ENCODE measurements at regions not wholly inside any gene's neighbourhood (a gene's known extent, or its start where the extent isn't known, plus 50 kb on each side); places are given as distances from the start of the nearest gene placed in this dataset.

- TF ChIP-seq USF1 (IDR thresholded peaks at IDR 0.05): no peak
- no peak for TF ChIP-seq EP300 (IDR thresholded peaks at IDR 0.05; ENCODE audit: borderline replicate concordance)
- TF ChIP-seq YY1 (IDR thresholded peaks at IDR 0.05; ENCODE audit: low read depth): no peak
- no peak for TF ChIP-seq EGR1 (IDR thresholded peaks at IDR 0.05)
- TF ChIP-seq NFIC (IDR thresholded peaks at IDR 0.05): no peak
- no peak for TF ChIP-seq REST (IDR thresholded peaks at IDR 0.05; ENCODE audit: low read depth)
- no peak for TF ChIP-seq ZBTB7A (IDR thresholded peaks at IDR 0.05; ENCODE audit: low read depth)
- no peak for TF ChIP-seq MAX (IDR thresholded peaks at IDR 0.05)
- no peak for TF ChIP-seq CEBPB (IDR thresholded peaks at IDR 0.05)
- no peak for TF ChIP-seq TEAD4 (IDR thresholded peaks at IDR 0.05)
- TF ChIP-seq FOXM1 (IDR thresholded peaks at IDR 0.05; ENCODE audit: borderline replicate concordance, low read depth): no peak
- no peak for TF ChIP-seq TAF1 (IDR thresholded peaks at IDR 0.05; ENCODE audit: low read depth)
- TF ChIP-seq RAD21 (IDR thresholded peaks at IDR 0.05; ENCODE audit: low read depth): no peak
These were observed 106.5 kb upstream of the P2RY1 start for GRCh38 chr3:152728231-152728980.

- TF ChIP-seq REST (IDR thresholded peaks at IDR 0.05; ENCODE audit: low read depth): no peak
- no peak for TF ChIP-seq TAF1 (IDR thresholded peaks at IDR 0.05; ENCODE audit: low read depth)
- no peak for TF ChIP-seq MAX (IDR thresholded peaks at IDR 0.05)
- TF ChIP-seq EP300 (IDR thresholded peaks at IDR 0.05; ENCODE audit: borderline replicate concordance): no peak
- no peak for TF ChIP-seq CEBPB (IDR thresholded peaks at IDR 0.05)
- no peak for TF ChIP-seq YY1 (IDR thresholded peaks at IDR 0.05; ENCODE audit: low read depth)
- no peak for TF ChIP-seq TEAD4 (IDR thresholded peaks at IDR 0.05)
These were observed 105.0 kb upstream of the P2RY1 start for GRCh38 chr3:152729906-152730305.

- no peak for TF ChIP-seq EGR1 (IDR thresholded peaks at IDR 0.05)
- TF ChIP-seq ZBTB7A (IDR thresholded peaks at IDR 0.05; ENCODE audit: low read depth): no peak
- TF ChIP-seq TAF1 (IDR thresholded peaks at IDR 0.05; ENCODE audit: low read depth): no peak
These were observed 103.4 kb upstream of the P2RY1 start for GRCh38 chr3:152731511-152731910.

GRCh38 chr3:152733584-152734119 lies 101.3 kb upstream of the P2RY1 start:
- no peak for TF ChIP-seq FOXM1 (IDR thresholded peaks at IDR 0.05; ENCODE audit: borderline replicate concordance, low read depth)
- no peak for TF ChIP-seq TCF12 (IDR thresholded peaks at IDR 0.05; ENCODE audit: low read depth)
- TF ChIP-seq TAF1 (IDR thresholded peaks at IDR 0.05; ENCODE audit: low read depth): no peak
- no peak for TF ChIP-seq USF1 (IDR thresholded peaks at IDR 0.05)
- TF ChIP-seq MAX (IDR thresholded peaks at IDR 0.05): no peak
- TF ChIP-seq TEAD4 (IDR thresholded peaks at IDR 0.05): no peak
- TF ChIP-seq YY1 (IDR thresholded peaks at IDR 0.05; ENCODE audit: low read depth): no peak
- no peak for TF ChIP-seq RAD21 (IDR thresholded peaks at IDR 0.05; ENCODE audit: low read depth)
- no peak for TF ChIP-seq CEBPB (IDR thresholded peaks at IDR 0.05)
- TF ChIP-seq ZBTB7A (IDR thresholded peaks at IDR 0.05; ENCODE audit: low read depth): no peak
- TF ChIP-seq EGR1 (IDR thresholded peaks at IDR 0.05): no peak
- no peak for TF ChIP-seq EP300 (IDR thresholded peaks at IDR 0.05; ENCODE audit: borderline replicate concordance)

GRCh38 chr3:152737021-152737908 lies 97.7 kb upstream of the P2RY1 start:
- TF ChIP-seq REST (IDR thresholded peaks at IDR 0.05; ENCODE audit: low read depth) (no peak), RAD21 (IDR thresholded peaks at IDR 0.05; ENCODE audit: low read depth) (no peak), CREB1 (IDR thresholded peaks at IDR 0.05; ENCODE audit: low read depth) (no peak), EP300 (IDR thresholded peaks at IDR 0.05; ENCODE audit: borderline replicate concordance) (no peak), USF1 (IDR thresholded peaks at IDR 0.05) (no peak), TCF12 (IDR thresholded peaks at IDR 0.05; ENCODE audit: low read depth) (no peak), CEBPB (IDR thresholded peaks at IDR 0.05) (no peak), ZBTB7A (IDR thresholded peaks at IDR 0.05; ENCODE audit: low read depth) (no peak), FOXM1 (IDR thresholded peaks at IDR 0.05; ENCODE audit: borderline replicate concordance, low read depth) (no peak), YY1 (IDR thresholded peaks at IDR 0.05; ENCODE audit: low read depth) (no peak), MAX (IDR thresholded peaks at IDR 0.05) (no peak), TEAD4 (IDR thresholded peaks at IDR 0.05) (no peak), NFIC (IDR thresholded peaks at IDR 0.05) (no peak)
